Endodermal cell (in vitro differentiated cells): ENCODE measurements at regions not wholly inside any gene's neighbourhood (a gene's known extent, or its start where the extent isn't known, plus 50 kb on each side); places are given as distances from the start of the nearest gene placed in this dataset.

ENCODE experiments used
- DNase-seq: peaks from one replicate; pipeline ENCODE4 v3.0.0-alpha.2; 2017
- H3K27ac ChIP-seq: 2 replicates; pipeline ENCODE4 v1.5.1; 2013; ENCODE audit warnings: mild to moderate bottlenecking, low read depth, low read length, moderate library complexity
- H3K27me3 ChIP-seq: 2 replicates; pipeline ENCODE4 v1.6.1; 2013; ENCODE audit warnings: mild to moderate bottlenecking, low read length, moderate library complexity; ENCODE audit not compliant: insufficient read depth, control insufficient read depth, poor library complexity, severe bottlenecking
- H3K36me3 ChIP-seq: 2 replicates; pipeline ENCODE4 v1.7.0; 2013; ENCODE audit warnings: mild to moderate bottlenecking, low read length, moderate library complexity; ENCODE audit not compliant: control insufficient read depth, insufficient read depth
- H3K4me1 ChIP-seq: one replicate; pipeline ENCODE4 v1.7.0; 2013; ENCODE audit warnings: low read length; ENCODE audit not compliant: control insufficient read depth, insufficient read depth
- H3K4me3 ChIP-seq: 2 replicates; pipeline ENCODE4 v1.5.1; 2013; ENCODE audit warnings: mild to moderate bottlenecking, low read length, moderate library complexity
- H3K9ac ChIP-seq: 2 replicates; pipeline ENCODE4 v1.6.1; 2013; ENCODE audit warnings: mild to moderate bottlenecking, low read length, moderate library complexity; ENCODE audit not compliant: poor library complexity, severe bottlenecking; ENCODE audit errors: extremely low read depth
- H3K9me3 ChIP-seq: 2 replicates; pipeline ENCODE4 v1.6.1; 2013; ENCODE audit warnings: mild to moderate bottlenecking, low read length, moderate library complexity; ENCODE audit not compliant: control insufficient read depth
- H3K27ac Mint-ChIP-seq: 2 replicates; pipeline ENCODE4 v1.8.0; 2020; ENCODE audit warnings: mixed read lengths
- H3K27me3 Mint-ChIP-seq: 2 replicates; pipeline ENCODE4 v1.8.0; 2021; ENCODE audit warnings: mild to moderate bottlenecking, mixed read lengths; ENCODE audit not compliant: insufficient read depth
- H3K36me3 Mint-ChIP-seq: 2 replicates; pipeline ENCODE4 v1.8.0; 2020; ENCODE audit warnings: low read depth, mixed read lengths
- H3K4me1 Mint-ChIP-seq: 2 replicates; pipeline ENCODE4 v1.8.0; 2020; ENCODE audit warnings: mixed read lengths
- H3K4me3 Mint-ChIP-seq: 2 replicates; pipeline ENCODE4 v1.8.0; 2020; ENCODE audit warnings: mild to moderate bottlenecking, moderate library complexity, mixed read lengths
- H3K9me3 Mint-ChIP-seq: 2 replicates; pipeline ENCODE4 v1.8.0; 2020; ENCODE audit warnings: mild to moderate bottlenecking, mixed read lengths
- CTCF ChIP-seq: fragments of 200-600 bp; sonication (generic); conservative IDR thresholded peaks from 2 replicates; pipeline ENCODE4 v1.5.0; 2021; ENCODE audit warnings: antibody characterized with exemption, mild to moderate bottlenecking
- WGBS, 2 experiments: methylation state at CpG; one replicate each; pipeline versions ENCODE4 v1.1.5 to v1.1.7; 2013; ENCODE audit warnings: missing lambda C conversion rate in 2 of 2, mixed read lengths in 1 of 2; ENCODE audit not compliant: insufficient coverage in 1 of 2, insufficient read length in 1 of 2; 5-methylcytosine and 5-hydroxymethylcytosine counted together

- no peak overlapping the region for H3K4me3 Mint-ChIP-seq
Measured at GRCh38 chr12:86834217-86834616, 578.0 kb upstream of the MGAT4C start.

GRCh38 chr12:86827409-86827808 is 571.2 kb upstream of the MGAT4C start:
- H3K27me3 Mint-ChIP-seq = no peaks in the 10 kb centered on the region

More at GRCh38 chr12:86834217-86834616, 578.0 kb upstream of the MGAT4C start:
- H3K36me3 Mint-ChIP-seq = no peaks in the 10 kb centered on the region
- H3K36me3 ChIP-seq = no peaks in the 10 kb centered on the region
- peaks cover 8% of the 10 kb centered on the region for H3K4me1 Mint-ChIP-seq
- H3K27ac Mint-ChIP-seq = no peak overlapping the region
- H3K4me1 ChIP-seq = no peaks in the 10 kb centered on the region
- H3K9me3 Mint-ChIP-seq = no peaks in the 10 kb centered on the region
- no peaks in the 10 kb centered on the region for H3K9me3 ChIP-seq
- H3K4me3 ChIP-seq = no peak overlapping the region
- H3K27ac ChIP-seq = no peak overlapping the region
- DNase-seq = no peak
- WGBS, 2 experiments = 83% methylated on average over 1 of the region's 1 CpG; no CpG with 5 or more reads in 1 of the 2 experiments
- TF ChIP-seq CTCF = no peak
- no peak overlapping the region for H3K9ac ChIP-seq
- H3K27me3 Mint-ChIP-seq = no peaks in the 10 kb centered on the region
- no peaks in the 10 kb centered on the region for H3K27me3 ChIP-seq

GRCh38 chr12:86826051-86826450 is 569.9 kb upstream of the MGAT4C start:
- WGBS, 2 experiments = 93 to 100% methylated on average over 1 to 2 of the region's 2 CpGs
- Histone ChIP-seq H3K4me3 (no peak overlapping the region), H3K4me1 (no peaks in the 10 kb centered on the region), H3K9ac (no peak overlapping the region), H3K9me3 (no peaks in the 10 kb centered on the region), H3K27me3 (no peaks in the 10 kb centered on the region), H3K36me3 (no peaks in the 10 kb centered on the region), H3K27ac (no peak overlapping the region)
- Mint-ChIP-seq H3K27ac (no peak overlapping the region), H3K36me3 (no peaks in the 10 kb centered on the region), H3K4me3 (no peak overlapping the region), H3K27me3 (no peaks in the 10 kb centered on the region), H3K4me1 (no peaks in the 10 kb centered on the region), H3K9me3 (no peaks in the 10 kb centered on the region)
- TF ChIP-seq CTCF = no peak
- no peak for DNase-seq

More at GRCh38 chr12:86827409-86827808, 571.2 kb upstream of the MGAT4C start:
- no peaks in the 10 kb centered on the region for H3K27me3 ChIP-seq
- Mint-ChIP-seq H3K27ac (no peak overlapping the region), H3K4me1 (no peaks in the 10 kb centered on the region), H3K9me3 (no peaks in the 10 kb centered on the region), H3K4me3 (no peak overlapping the region), H3K36me3 (no peaks in the 10 kb centered on the region)
- no peak for TF ChIP-seq CTCF
- H3K9me3 ChIP-seq = no peaks in the 10 kb centered on the region
- H3K27ac ChIP-seq = no peak overlapping the region
- 92% methylated on average over 2 of the region's 2 CpGs; no CpG with 5 or more reads in 1 of the 2 experiments for WGBS, 2 experiments
- H3K4me3 ChIP-seq = no peak overlapping the region
- no peaks in the 10 kb centered on the region for H3K36me3 ChIP-seq
- no peaks in the 10 kb centered on the region for H3K4me1 ChIP-seq
- DNase-seq = no peak
- no peak overlapping the region for H3K9ac ChIP-seq
